MCF 10A (cell line): ENCODE measurements at regions not wholly inside any gene's neighbourhood (a gene's known extent, or its start where the extent isn't known, plus 50 kb on each side); places are given as distances from the start of the nearest gene placed in this dataset.
"Not testable (repeated sequence)": the region's sequence is repeated elsewhere in the genome, so short reads cannot be mapped to it uniquely, and the experiment has no call there.

ENCODE experiments used
- BruUV-seq: library from RNA; stranded (reverse); fragments of 400-500 nt; replicated peaks from 2 replicates; lab custom pipeline; 2021; lab: Mats Ljungman, UMichigan
- CTCF ChIA-PET: fragments of 300-600 bp; sonication (Branson Sonifier 250); formaldehyde crosslinking; extraction: SDS; loops from one replicate; lab custom pipeline; 2021; ENCODE audit warnings: antibody characterized with exemption, inconsistent platforms; lab: Yijun Ruan, JAX
- POLR2A ChIA-PET: fragments of 300-600, 350-650 bp; sonication (Branson Sonifier 250); formaldehyde crosslinking; extraction: SDS; loops from one replicate; lab custom pipeline; 2020; ENCODE audit warnings: antibody characterized with exemption, inconsistent platforms; lab: Yijun Ruan, JAX
- DNase-seq: peaks from one replicate; pipeline ENCODE4 v3.0.0-alpha.2; 2018; ENCODE audit not compliant: unreplicated experiment
- H3K27ac Mint-ChIP-seq: one replicate; pipeline ENCODE4 v1.8.0; 2022; ENCODE audit warnings: mild to moderate bottlenecking, low read depth, mixed read lengths; ENCODE audit not compliant: unreplicated experiment
- H3K27me3 Mint-ChIP-seq: one replicate; pipeline ENCODE4 v1.8.0; 2022; ENCODE audit warnings: mixed read lengths; ENCODE audit not compliant: insufficient read depth, unreplicated experiment
- H3K36me3 Mint-ChIP-seq: one replicate; pipeline ENCODE4 v1.8.0; 2022; ENCODE audit warnings: mild to moderate bottlenecking, moderate library complexity, mixed read lengths; ENCODE audit not compliant: insufficient read depth, unreplicated experiment
- H3K4me1 Mint-ChIP-seq: one replicate; pipeline ENCODE4 v1.8.0; 2022; ENCODE audit warnings: mixed read lengths; ENCODE audit not compliant: insufficient read depth, unreplicated experiment
- H3K4me3 Mint-ChIP-seq: one replicate; pipeline ENCODE4 v1.8.0; 2022; ENCODE audit warnings: mild to moderate bottlenecking, moderate library complexity, mixed read lengths; ENCODE audit not compliant: unreplicated experiment
- H3K9me3 Mint-ChIP-seq: one replicate; pipeline ENCODE4 v1.8.0; 2022; ENCODE audit warnings: mixed read lengths; ENCODE audit not compliant: unreplicated experiment
- intact Hi-C: fragments of 100-400 bp; cut with micrococcal nuclease; formaldehyde crosslinking; loops from 2 replicates; pipeline ENCODE4 v1.14.1; 2022
- TF ChIP-seq, protein P1 (sequence below): fragments of 200-600 bp; IDR thresholded peaks from one replicate; pipeline ENCODE4 v1.8.0; 2022; ENCODE audit warnings: antibody characterized with exemption, mild to moderate bottlenecking; ENCODE audit not compliant: unreplicated experiment

DNA sequence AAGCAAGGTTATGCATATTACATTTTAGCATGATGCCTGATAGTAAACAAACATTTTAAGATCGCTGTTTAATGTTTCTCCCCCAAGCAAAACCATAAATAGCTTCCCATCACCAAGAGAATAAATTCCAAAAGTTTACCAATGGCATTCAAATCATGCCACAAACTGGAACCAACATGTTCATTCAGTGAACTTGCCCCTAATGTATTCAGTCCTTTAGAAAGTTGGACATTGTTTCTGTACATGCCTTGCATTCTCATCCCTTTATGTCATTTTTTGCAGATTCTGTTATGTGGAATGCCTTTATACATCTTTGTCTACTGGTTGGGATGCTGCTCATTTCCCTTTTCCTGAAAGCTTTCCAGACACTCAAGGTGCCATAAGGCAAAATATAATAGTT is 105.5 kb downstream of the PYDC2 start:
- BruUV-seq, result no TSS peak
- ChIA-PET POLR2A (interaction anchor here (0.6 kb wide), 1 partner anchor 393 kb away, joined by 3 read pairs; no protein-coding TSS in a partner anchor), CTCF (interaction anchor here (0.7 to 1.1 kb wide), 2 partner anchors 14 to 28 kb away, joined by 3 read pairs; no protein-coding TSS in a partner anchor)
- Mint-ChIP-seq H3K9me3 (peaks cover 7% of the 10 kb centered on the region), H3K4me3 (no peak overlapping the region), H3K27ac (no peak overlapping the region), H3K27me3 (no peaks in the 10 kb centered on the region), H3K36me3 (no peaks in the 10 kb centered on the region), H3K4me1 (no peaks in the 10 kb centered on the region)
- no peak for DNase-seq
- intact Hi-C loops, result no loop called here
- TF ChIP-seq, protein P1, sequence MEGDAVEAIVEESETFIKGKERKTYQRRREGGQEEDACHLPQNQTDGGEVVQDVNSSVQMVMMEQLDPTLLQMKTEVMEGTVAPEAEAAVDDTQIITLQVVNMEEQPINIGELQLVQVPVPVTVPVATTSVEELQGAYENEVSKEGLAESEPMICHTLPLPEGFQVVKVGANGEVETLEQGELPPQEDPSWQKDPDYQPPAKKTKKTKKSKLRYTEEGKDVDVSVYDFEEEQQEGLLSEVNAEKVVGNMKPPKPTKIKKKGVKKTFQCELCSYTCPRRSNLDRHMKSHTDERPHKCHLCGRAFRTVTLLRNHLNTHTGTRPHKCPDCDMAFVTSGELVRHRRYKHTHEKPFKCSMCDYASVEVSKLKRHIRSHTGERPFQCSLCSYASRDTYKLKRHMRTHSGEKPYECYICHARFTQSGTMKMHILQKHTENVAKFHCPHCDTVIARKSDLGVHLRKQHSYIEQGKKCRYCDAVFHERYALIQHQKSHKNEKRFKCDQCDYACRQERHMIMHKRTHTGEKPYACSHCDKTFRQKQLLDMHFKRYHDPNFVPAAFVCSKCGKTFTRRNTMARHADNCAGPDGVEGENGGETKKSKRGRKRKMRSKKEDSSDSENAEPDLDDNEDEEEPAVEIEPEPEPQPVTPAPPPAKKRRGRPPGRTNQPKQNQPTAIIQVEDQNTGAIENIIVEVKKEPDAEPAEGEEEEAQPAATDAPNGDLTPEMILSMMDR, result no peak

DNA sequence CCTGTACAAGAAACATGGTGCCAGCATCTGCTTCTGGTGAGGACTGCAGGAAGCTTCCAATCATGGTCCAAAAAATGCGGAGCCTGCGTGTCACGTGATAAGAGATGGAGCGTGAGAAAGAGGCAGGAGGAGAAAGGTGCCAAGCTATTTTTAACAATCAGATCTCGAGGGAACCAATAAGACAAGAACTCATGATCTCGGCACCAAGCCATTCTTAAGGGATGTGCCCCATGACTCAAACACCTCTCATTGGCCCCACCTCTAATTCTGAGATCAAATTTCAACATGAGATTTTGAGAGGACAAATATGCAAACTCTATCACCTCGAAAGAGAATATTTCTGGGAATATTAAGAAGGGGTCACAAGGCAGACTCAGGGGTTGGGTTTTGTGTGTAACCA is 107.2 kb downstream of the PYDC2 start:
- peak; percentile 22 for DNase-seq
- H3K27me3 Mint-ChIP-seq, result no peaks in the 10 kb centered on the region
- ChIA-PET POLR2A (interaction anchor here (0.7 kb wide), 1 partner anchor 522 kb away, joined by 3 read pairs; no protein-coding TSS in a partner anchor), CTCF (interaction anchor here (0.6 kb wide), 1 partner anchor 491 kb away, joined by 5 read pairs; no protein-coding TSS in a partner anchor)
- H3K4me1 Mint-ChIP-seq, result no peaks in the 10 kb centered on the region
- no peaks in the 10 kb centered on the region for H3K36me3 Mint-ChIP-seq
- TF ChIP-seq, protein P1, result no peak
- H3K9me3 Mint-ChIP-seq, result peaks cover 7% of the 10 kb centered on the region
- intact Hi-C loops, result no loop called here
- H3K4me3 Mint-ChIP-seq, result no peak overlapping the region
- H3K27ac Mint-ChIP-seq, result no peak overlapping the region
- no TSS peak for BruUV-seq

DNA sequence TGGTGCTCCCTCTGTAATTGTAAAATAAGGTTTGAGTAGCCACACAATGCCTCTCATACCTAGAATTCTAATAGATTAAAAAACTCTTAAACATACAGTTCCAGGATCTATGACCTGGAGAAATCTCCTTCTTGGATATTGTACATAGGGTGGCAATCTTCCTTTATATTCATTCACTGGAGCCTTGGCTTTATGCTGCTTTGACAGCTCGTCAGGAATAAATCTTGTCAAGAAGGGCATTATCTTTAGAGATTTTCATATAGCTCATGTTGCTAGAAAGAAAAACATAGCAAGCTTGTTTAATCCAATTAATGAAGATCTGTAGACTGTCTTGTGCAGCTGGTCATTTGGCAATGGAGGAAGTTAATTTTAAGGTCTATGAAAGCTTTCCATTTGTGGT is 131.1 kb downstream of the PYDC2 start:
- no peaks in the 10 kb centered on the region for H3K27me3 Mint-ChIP-seq
- CTCF ChIA-PET, result no interaction called here
- no peaks in the 10 kb centered on the region for H3K9me3 Mint-ChIP-seq
- no peaks in the 10 kb centered on the region for H3K4me1 Mint-ChIP-seq
- TF ChIP-seq, protein P1, result no peak
- intact Hi-C loops, result no loop called here
- BruUV-seq, result no TSS peak
- no peaks in the 10 kb centered on the region for H3K36me3 Mint-ChIP-seq
- no peak for DNase-seq
- no peak overlapping the region for H3K27ac Mint-ChIP-seq
- POLR2A ChIA-PET, result interaction anchor here (0.7 kb wide), 1 partner anchor 241 kb away, joined by 3 read pairs; no protein-coding TSS in a partner anchor
- H3K4me3 Mint-ChIP-seq, result no peak overlapping the region

DNA sequence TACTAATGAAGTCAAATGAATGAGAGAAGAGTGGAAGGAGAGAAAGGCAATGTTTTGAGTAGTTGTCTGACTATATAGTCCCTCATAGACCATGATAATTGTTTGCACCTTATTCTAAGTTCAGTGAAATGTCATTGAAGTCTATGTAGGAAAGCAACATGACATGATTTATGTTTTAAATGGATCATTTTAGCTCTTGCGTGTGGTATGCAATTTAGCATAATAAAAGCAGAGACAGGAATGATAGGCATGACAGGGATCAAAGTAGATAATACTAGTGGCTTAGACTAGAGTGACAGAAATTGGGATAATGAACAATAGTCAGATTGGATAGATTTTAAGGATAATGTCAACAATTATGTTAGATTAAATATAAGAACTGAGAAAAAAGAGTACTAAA is 132.5 kb downstream of the PYDC2 start:
- H3K4me3 Mint-ChIP-seq, result no peak overlapping the region
- POLR2A ChIA-PET, result no interaction called here
- H3K36me3 Mint-ChIP-seq, result no peaks in the 10 kb centered on the region
- BruUV-seq, result no TSS peak
- H3K27me3 Mint-ChIP-seq, result no peaks in the 10 kb centered on the region
- H3K27ac Mint-ChIP-seq, result no peak overlapping the region
- no peaks in the 10 kb centered on the region for H3K4me1 Mint-ChIP-seq
- TF ChIP-seq, protein P1, result no peak
- no peaks in the 10 kb centered on the region for H3K9me3 Mint-ChIP-seq
- DNase-seq, result no peak
- CTCF ChIA-PET, result no interaction called here
- intact Hi-C loops, result no loop called here

DNA sequence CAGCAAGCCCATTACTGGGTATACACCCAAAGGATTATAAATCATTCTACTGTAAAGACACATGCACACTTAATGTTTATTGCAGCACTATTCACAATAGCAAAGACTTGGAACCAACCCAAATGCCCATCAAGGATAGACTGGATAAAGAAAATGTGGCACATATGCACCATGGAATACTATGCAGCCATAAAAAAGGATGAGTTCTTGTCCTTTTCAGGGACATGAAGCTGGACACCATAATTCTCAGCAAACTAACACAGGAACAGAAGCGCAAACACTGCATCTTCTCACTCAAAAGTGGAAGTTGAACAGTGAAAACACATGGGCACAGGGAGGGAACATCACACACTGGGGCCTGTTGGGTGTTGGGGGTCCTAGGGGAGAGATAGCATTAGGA is 154.5 kb downstream of the PYDC2 start:
- H3K36me3 Mint-ChIP-seq, H3K9me3 Mint-ChIP-seq, DNase-seq, H3K27me3 Mint-ChIP-seq, H3K4me3 Mint-ChIP-seq, BruUV-seq, intact Hi-C loops, H3K4me1 Mint-ChIP-seq, H3K27ac Mint-ChIP-seq: not testable (repeated sequence)
- POLR2A ChIA-PET, result interaction anchor here (1.0 kb wide), 1 partner anchor 13 kb away, joined by 3 read pairs; no protein-coding TSS in a partner anchor
- CTCF ChIA-PET, result interaction anchor here (0.6 kb wide), 1 partner anchor 915 kb away, joined by 3 read pairs; no protein-coding TSS in a partner anchor
